ENCODE measurements at regions not wholly inside any gene's neighbourhood (a gene's known extent, or its start where the extent isn't known, plus 50 kb on each side); places are given as distances from the start of the nearest gene placed in this dataset.

GRCh38 chr18:26741758-26742157, 123.7 kb downstream of the AQP4 start:
- DNase-seq (ENCODE audit: low spot score) = no peak

- no peak for DNase-seq (ENCODE audit: low spot score)
These were observed 124.5 kb downstream of the AQP4 start for GRCh38 chr18:26741048-26741447.

GRCh38 chr18:26740396-26740795, 125.1 kb downstream of the AQP4 start:
- no peak for DNase-seq (ENCODE audit: low spot score)

GRCh38 chr18:26738706-26739105, 126.8 kb downstream of the AQP4 start:
- no peak for DNase-seq (ENCODE audit: low spot score)

GRCh38 chr18:26736301-26736700, 129.2 kb downstream of the AQP4 start:
- no peak for DNase-seq (ENCODE audit: low spot score)

- DNase-seq (ENCODE audit: low spot score) = no peak
These were observed 130.7 kb downstream of the AQP4 start for GRCh38 chr18:26734760-26735159.

DNA sequence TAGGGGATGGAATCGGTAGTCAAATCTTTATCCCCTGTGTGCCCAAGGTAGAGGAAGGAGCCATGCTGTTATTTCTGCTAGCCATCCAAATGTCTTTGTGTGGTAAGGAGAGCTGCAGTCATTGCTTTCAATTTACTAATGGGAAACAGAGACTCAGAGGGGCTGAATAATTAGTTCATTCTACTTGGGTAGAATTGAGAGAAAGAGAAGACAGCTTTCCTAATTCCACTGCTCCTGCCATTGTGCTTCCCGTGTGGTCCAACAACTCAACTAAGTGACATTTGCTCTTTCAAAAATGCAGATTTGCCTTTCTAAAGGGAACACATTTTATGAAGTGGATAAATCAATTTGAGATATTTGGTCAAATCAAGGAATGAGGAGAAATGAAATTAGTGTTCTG, 136.1 kb downstream of the AQP4 start:
- no peak for DNase-seq (ENCODE audit: low spot score)

- no peak for DNase-seq (ENCODE audit: low spot score)
These were observed 136.5 kb downstream of the AQP4 start for GRCh38 chr18:26729008-26729407.

DNA sequence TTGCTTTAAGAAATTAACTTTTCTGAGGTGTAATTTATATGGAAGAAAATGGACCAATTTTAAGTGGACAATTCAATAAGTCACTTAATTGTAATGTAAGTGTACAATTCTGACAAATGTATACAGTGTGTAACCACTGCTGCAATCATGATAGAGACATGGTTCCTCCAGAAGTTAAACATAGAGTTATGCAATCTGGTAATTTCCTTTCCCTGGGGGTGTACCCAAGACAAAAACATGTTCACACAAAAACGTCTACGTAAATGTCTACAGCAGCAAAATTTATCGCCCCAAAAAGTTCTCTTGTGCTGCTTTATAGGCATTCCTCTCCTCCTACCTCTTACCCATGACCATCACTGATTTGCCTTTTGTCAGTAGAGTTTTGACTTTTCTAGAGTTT, 141.5 kb downstream of the AQP4 start:
- no peak for DNase-seq (ENCODE audit: low spot score)

GRCh38 chr18:26722565-26722931, 143.0 kb downstream of the AQP4 start:
- DNase-seq (ENCODE audit: low spot score) = no peak

- DNase-seq (ENCODE audit: low spot score) = no peak
These were observed 143.5 kb downstream of the AQP4 start for GRCh38 chr18:26721854-26722564.

DNA sequence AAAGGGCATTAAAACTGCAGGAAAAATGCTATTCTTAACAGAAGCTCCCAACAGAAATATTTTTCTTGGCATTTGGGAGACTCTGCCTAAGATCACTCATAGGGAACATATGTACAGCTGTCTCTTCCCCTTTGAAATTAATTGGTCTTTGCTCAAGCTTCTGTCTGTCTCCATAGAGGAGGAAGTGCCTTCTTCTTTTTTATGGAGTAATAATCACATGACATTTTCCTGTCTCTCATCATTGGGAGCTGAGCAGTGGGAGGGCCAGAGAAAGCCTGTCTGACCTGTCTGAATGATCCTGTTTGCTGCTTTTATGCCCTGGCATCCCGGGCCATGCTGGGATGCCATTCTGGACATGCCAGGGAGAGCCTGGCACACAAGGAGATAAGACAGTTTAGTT, 145.6 kb downstream of the AQP4 start:
- DNase-seq (ENCODE audit: low spot score) = no peak

DNA sequence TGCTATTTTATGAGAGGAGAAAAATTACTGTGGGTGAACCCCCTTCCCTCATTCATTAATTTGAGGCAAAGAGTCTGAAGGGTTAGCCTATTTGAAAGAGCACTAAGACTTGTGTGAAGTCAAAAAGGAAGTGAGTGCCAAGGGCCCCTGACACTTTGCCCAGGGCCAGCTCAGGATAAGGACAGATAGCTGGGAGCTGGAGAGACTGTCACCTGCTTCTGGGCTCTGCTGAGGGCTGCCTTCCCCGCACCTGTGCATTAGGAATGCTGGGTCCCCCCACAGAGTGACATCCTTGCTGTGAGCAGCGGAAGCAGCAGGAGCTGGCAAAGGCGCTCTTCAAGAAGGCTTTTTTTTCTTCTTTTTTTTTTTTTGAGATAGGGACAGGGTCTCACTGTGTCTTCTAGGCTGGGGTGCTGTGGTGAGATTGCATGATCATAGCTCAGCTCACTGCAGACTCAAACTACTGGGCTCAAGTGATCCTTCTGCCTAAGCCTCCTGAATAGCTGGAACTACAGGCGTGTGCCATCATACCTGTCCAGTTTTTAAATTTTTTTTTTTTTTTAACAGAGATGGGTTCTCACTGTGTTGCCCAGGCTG, 148.3 kb downstream of the AQP4 start:
- no peak for DNase-seq (ENCODE audit: low spot score)

DNA sequence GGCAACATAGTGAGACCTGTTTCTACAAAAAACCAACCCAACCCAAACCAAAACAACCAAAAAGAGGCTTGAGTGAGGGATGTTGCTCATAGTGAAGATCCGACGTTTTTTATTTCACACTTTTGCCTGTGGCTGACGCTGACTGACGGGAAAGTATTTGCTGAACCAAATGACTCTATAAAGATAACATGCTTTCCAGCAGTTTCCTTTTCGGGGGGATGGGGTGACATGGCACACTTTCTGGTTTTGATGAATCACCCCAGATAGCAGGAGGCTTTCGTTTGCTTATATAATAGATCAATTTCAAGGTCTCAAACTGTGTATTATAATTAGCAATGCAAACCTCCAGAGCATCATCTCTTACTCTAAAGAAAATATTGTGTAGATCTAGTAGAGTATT, 150.8 kb downstream of the AQP4 start:
- no peak for DNase-seq (ENCODE audit: low spot score)

- no peak for DNase-seq (ENCODE audit: low spot score)
These were observed 153.8 kb downstream of the AQP4 start for GRCh38 chr18:26711756-26712155.

DNA sequence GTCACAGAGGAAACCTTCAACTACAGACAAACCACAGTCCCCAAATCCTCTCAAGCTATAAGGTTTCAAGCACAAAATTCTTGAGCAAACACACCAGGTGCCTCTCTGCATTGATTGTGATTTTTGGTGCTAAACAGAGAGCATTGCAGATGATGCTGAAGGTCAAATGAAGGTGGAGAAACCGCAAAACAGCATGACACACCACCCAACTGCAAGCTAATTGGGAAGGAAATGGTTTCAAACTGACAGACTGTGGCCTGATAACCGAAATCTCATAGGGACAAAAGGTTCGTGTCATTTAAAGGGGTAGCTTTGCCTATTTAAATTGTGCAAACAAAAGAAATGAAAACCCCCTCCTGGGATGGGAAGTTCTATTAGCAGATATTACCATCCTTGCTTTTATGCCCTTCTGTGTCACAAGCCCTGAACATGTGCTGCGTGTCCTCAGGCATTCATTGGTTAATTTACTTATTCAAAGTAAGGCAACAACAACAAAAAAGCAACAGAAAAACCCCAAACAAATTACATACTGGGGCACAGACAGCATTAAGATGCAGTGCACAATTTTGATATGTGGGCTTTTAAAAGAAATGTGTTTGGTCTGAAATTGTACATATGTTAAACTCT, 154.9 kb downstream of the AQP4 start:
- no peak for DNase-seq (ENCODE audit: low spot score)

DNA sequence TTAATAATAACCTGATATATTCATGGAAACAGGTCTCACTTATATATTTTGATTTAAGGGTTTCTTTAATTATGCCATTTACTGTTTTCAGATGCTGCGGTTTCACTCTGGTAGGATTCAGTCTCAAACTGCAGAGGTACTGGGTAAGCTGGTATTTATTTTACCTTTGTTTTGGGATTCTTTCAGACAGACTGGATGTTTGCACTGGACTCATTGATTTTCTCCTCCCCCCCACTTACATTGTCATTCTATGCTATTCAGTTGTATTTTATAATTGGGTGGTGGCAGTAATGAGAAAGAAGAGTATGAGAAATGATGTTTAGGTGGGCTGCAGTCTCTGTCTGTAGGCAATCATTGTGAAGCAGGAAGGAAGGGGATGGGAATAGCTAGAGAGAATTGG, 155.6 kb downstream of the AQP4 start:
- no peak for DNase-seq (ENCODE audit: low spot score)

DNA sequence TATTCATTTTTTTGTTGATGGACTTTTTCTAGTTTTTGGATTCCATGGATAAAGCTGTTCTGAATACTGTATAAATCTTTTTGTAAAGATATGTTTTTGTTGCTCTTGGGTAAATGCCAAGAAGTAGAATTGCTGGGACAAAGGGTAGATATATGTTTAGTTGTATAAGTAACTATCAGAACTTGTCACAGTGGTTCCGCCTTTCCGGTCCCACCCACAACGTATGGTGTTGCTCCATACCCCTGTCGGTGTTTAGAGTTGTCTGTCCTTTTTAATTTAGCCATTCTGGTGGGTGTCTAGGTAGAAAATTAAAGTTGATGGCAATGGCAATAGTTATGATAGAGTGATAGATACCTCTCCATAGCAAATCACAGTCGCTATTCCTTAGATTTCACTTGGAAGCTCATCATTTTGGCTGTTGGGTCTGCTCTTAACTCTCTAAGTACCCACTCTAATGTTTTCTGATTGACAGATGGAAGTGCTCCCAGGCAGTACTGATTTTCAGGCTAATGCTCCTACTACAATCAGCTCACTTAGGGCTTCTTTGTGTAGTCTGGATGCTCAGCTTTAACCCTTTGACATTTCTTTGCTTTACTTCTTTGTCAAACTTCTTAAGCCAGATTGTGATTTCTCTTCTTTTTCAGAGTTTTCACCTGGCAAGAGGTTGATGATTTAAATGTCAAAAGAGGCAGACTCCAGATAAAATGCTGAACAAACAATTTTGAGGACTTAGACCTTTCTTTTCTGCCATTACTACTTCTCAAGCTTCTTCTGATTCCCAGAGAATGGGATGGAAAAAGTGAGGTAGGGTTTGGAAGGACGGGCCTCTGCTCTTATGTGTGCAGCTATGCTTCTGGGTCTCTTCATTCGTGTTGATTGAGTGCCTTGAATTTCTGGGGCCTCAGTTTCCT, 156.4 kb downstream of the AQP4 start:
- DNase-seq (ENCODE audit: low spot score) = no peak

DNA sequence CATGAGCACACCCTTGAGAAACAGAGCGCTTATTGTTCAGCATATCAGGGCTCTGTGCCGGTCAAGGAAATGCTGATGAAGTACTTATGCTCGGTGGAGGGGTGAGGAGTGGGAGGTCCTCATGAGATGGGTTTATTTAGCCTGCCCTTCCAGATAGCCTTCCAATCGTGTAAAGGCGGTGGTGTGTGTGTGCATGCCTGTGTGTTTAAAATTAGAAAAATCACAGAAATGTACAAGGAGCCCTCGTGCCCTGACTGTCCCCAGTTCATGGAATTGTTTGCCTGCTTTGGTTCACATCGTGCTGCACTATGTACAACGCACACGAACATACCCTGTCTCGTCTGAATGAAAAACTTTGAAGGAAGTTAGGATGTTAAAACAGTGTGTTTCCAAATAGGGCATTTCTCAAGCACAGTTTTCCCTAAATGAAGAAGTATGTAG, 158.6 kb downstream of the AQP4 start:
- DNase-seq (ENCODE audit: low spot score) = no peak

DNA sequence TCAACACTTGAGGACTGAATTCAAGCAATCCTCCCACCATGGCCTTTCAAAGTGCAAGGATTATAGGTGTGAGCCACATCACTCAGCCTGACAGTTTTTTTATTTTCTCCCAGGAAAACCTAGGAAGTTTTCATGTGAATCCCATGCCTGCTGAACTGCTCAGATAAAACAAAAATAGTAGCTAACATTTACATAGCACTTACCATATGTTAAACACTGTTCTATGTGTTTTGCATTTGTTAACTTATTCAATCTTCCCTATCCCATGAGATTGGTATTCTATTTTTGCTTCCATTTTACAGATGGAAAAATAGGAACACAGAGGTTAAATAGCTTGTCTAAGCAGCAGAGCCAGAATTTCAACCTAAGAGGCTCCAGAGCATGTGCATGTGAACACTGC, 157.4 kb upstream of the KCTD1 start:
- DNase-seq (ENCODE audit: low spot score) = no peak

DNA sequence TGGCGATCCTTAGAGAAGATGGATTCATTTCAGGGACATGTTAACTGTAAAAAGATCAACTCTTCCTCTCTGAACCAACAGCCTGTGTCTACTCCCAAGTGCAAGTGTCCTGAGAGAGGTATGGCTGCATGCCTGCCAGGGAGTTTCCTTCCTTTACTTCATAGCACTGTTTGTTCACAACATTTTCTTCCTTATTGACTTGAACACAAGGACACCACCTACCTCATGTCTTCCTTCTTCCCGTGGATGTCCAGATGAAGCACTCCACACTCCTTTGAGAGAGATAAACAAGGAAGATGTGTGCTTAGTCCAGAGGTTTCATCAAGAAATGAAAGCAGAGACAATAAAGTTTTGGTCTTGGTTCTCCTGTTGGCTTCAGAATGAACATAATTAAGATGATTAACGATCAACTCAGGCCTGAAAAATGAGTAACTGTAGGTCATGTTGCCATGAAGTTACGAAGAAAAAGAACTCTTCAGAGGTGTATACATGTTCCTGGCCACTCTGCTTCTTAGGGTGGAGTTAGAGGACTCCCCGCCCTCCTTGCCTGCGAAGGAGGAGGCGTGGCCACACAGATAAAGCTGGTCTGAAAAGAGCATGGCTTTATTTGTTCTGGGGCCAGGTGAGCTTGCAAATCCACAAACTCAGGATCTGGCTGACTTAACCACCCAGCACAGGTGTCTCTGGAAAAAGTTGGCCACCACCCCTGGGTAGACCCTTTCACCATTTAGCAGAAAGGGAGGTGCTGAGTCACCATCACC, 155.0 kb upstream of the KCTD1 start:
- no peak for DNase-seq (ENCODE audit: low spot score)

DNA sequence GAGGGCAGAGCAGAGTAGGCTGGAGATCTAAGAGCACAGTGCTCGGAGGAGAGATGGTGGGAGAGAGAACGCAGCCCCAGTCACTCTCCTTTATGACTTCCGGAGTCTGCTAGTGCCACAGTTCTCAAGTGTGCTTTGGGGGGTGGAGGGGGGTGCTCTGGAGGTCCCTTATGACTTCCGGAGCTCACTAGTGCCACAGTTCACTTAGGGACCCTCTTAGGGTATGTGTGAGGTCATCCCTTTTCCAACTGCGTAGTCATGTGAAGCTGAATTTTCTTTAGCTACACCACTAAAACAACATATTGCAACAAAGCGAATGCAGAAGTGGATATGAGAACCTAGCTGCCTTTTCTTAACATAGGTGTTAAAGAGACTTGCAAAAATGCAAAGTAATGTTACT, 153.7 kb upstream of the KCTD1 start:
- DNase-seq (ENCODE audit: low spot score) = no peak

All from kidney capillary endothelial cell (primary cell).